ENCODE measurements at regions not wholly inside any gene's neighbourhood (a gene's known extent, or its start where the extent isn't known, plus 50 kb on each side); places are given as distances from the start of the nearest gene placed in this dataset.

- DNase-seq (ENCODE audit: low read depth in 2 of 2), result no peak
Observed at GRCh38 chr5:56550227-56550626, 265.1 kb upstream of the MAP3K1 start.

GRCh38 chr5:56549096-56549886 lies 266.1 kb upstream of the MAP3K1 start:
- DNase-seq (ENCODE audit: low read depth in 2 of 2), result no peak

GRCh38 chr5:56545016-56545415 lies 270.3 kb upstream of the MAP3K1 start:
- no peak for DNase-seq (ENCODE audit: low read depth in 2 of 2)

DNA sequence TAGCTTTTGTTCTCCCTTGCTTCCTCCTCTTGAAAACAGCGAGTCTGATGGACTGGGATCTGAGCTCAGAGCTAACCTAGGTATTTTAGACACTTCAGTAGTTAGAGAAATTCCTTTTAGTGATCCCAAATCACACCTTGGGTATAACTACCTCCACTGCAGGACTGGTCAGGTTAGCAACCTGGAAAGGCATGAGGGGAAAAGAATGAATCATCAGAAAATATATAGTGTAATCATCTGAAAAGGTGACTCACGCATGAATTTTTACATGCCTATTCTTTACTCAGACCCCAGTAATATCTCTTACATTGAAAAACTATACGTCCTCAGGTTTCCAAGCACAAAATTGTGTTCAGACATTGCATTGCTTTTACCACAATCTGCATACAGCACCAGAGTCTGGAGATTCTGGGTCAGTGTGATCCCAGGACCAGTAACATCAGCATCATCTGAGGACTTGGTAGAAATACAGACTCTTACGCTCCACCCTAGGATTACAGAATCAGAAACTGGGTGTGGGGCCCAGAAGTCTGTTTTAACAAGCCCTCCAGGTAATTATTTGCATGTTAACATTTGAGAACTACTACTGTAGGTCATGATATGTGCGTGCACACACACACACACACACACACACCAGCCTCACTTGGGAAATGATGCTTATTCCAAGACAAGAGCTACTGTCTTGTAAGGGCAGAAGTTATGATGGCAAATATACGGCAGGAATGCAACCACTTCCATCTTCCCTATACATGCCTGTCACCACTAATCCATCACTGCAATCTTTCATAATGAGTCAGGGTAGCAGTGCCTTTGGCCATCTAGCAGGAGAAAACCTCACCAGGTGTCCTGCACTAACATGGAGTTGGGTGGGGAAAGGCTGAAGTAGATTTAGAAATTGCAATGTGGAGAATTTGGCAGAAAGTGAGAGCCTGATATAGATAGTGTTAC lies 271.6 kb upstream of the MAP3K1 start:
- DNase-seq (ENCODE audit: low read depth in 2 of 2), result peak; percentile 84 to 89

DNA sequence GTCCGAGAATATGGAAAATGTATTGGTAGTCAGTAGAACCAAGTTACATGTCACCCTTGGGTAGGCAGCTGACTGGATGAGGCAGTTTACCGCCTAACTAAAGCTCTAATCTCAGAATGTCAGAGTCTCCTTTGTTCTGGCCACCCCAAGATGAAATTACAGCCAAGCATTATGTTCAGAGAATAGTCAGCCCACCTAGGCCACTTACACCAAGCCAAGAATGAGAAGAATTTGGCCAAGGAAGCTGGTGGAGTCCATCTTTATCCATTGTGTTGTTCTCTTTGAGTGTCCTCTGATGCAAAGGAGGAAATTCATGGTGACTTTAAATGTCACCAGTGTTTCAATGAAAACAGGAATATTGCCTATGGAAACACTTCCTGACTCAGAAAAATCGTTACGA lies 275.1 kb upstream of the MAP3K1 start:
- no peak for DNase-seq (ENCODE audit: low read depth in 2 of 2)

GRCh38 chr5:56538580-56538979 lies 276.8 kb upstream of the MAP3K1 start:
- no peak for DNase-seq (ENCODE audit: low read depth in 2 of 2)

- DNase-seq (ENCODE audit: low read depth in 2 of 2), result no peak
Observed at GRCh38 chr5:56535347-56535746, 280.0 kb upstream of the MAP3K1 start.

DNA sequence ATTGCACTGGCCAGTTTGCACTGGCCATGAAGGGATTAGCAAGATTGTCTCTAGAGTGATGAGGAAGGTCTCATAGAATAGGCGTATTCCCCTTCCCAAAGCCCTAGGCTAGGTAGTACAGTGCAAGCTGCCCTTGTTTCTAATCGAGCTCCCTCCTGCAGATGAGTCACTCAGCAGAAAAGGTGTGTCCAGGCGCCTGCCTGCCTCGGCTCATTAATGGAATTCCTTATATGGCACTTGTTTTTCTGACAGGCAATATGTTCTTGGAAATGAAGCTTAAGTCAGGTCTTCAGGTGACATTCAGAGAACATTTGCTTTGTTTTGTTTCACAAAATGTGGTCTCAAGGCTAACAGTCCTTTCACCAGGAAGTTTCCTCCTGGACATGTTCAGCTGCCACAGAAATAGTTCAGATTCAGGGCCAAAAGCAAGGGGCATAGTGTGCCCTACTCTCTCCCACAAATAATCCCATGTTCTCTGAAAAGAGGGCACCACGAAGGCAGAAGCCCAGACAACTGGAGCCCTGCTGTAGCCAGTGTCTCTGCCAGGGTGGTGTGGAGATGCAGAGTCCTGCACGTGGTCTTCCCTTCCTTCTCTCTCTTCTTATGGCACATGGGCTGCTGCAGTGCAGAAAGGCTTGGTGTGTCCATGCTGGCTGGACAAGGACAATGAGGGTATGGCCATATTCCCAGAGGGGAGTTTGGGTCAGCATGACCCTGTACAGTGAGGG lies 281.1 kb upstream of the MAP3K1 start:
- no peak for DNase-seq (ENCODE audit: low read depth in 2 of 2)

- no peak for DNase-seq (ENCODE audit: low read depth in 2 of 2)
Observed at GRCh38 chr5:56532466-56532865, 282.9 kb upstream of the MAP3K1 start.

GRCh38 chr5:56530626-56531138 lies 284.7 kb upstream of the MAP3K1 start:
- DNase-seq (ENCODE audit: low read depth in 2 of 2), result no peak

DNA sequence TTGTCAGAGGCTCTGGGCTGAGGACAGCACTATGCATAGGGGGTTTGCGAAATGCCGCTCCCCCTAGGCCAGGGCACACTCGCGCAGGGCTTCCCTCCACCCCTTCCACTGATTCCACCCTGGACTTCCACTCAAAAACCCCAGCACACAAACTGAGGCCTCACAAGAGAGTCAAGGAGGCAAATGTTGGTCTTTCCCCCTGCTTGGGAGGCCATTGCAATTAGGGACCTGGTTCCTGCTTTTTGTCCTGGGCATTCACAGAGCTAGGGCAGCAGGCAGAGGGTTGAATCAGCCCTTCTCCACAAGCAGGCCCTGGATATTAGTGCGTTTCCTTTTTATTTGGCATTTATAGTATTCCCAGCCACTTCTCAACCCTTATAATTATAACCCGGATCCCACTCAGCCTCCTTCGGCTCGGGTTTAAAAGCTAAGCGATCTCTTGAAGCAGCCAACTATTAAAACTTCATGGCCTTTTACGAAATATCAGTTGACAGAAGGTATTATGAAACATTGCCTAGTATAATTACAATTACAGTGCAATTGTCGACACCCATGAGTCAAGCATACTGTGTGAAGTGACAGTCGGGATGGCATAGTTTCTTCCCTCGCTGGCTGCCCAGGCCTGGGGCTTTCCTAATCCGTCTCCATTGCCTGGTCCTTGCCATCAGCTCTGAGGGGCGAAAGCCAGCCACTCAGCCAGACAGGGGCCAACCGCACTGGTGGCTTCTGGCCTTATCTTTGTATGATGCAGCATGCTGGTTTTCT lies 285.5 kb upstream of the MAP3K1 start:
- DNase-seq (ENCODE audit: low read depth in 2 of 2), result no peak

DNA sequence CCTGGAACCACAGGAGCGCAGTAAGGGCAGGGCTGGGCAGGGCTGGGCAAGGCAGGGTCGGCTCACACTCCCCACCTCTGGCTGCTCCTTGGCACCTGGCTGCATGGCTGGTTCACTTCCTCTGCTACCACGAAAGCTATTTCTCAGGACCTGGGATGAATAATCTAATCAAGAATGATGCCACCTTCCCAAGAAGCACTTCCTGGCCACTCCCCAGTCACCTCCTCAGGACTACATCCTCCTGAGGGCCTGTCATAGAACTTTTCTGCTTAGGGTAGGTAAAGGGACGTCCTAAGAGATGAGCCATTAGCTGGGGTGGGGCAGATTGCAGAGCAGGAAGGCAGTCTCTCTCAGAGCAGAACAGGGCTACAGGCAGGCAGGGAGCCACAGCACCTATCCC lies 288.2 kb upstream of the MAP3K1 start:
- DNase-seq (ENCODE audit: low read depth in 2 of 2), result no peak

DNA sequence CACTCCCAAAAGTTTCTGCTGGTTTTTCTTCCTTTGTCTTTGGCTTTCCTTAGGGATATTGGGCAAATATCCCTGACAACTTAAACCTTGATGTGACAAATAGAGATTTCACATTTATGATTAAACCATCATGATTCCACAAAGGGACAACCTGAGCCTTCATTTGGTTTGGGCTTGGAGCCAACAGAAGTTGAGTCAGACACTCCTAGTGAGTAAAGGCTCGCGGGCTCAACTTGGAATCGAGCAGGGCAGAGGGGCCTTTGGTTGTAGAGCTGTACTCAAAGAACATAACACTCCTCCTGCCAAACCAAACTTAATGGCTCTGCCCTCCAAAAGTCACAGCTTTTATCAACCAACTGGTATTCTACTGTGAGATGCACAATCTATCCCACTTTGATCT lies 290.2 kb upstream of the MAP3K1 start:
- DNase-seq (ENCODE audit: low read depth in 2 of 2), result no peak

DNA sequence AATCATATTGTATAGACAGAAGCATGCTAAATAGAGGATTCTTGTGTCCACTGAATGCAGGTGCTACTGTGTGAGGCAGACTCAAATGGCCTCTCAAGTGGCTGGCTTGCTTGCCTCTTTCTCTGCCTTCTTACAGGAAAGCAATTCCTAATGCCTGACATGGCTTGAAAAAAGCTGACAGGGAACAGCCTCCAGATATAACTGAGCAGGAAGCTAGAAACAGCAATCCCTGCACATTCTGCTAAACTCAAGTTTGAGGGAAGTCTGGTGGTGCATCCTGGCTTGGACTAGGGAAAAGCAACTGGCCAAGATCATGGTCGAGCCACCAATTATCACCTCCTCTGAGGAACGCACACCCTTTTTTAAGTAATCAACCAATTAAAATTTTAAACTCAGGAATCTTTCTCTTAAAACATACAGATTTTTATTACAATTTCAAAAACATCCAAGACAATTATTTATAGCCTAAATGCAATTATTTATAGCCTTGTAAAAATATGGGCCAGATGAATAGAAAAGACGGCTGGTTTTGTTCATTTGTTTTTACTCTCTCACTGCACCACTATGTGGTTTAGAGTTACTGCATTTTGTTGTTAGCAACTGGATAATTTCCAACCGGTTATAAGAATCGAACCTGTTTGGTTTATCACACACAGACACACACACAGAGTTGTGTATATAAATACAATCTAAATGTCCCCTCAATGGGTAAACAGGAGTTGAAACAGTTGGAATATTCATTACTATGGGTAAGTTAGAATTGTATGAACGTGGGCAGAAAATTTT lies 290.9 kb upstream of the ANKRD55 start:
- DNase-seq (ENCODE audit: low read depth in 2 of 2), result no peak

- no peak for DNase-seq (ENCODE audit: low read depth in 2 of 2)
Observed at GRCh38 chr5:56522960-56523359, 289.8 kb upstream of the ANKRD55 start.

DNA sequence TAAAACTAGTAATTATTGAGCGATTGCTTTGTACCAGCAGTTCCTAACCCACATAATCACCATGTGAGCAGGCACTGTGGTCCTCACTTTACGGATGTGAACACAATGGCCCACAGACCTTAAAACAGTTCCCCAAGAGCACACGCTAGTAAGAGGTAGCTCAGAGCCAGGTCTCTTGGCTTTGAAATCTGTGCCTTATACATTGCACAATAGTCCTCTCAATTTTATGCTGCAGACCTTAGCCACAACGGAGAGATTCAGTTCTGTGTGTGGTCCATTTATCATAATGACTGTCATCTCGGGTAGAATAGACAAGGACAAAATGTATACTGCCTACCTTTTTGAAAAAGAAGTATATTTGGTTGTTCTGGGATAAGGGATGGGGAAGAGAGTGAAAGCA lies 289.0 kb upstream of the ANKRD55 start:
- no peak for DNase-seq (ENCODE audit: low read depth in 2 of 2)

DNA sequence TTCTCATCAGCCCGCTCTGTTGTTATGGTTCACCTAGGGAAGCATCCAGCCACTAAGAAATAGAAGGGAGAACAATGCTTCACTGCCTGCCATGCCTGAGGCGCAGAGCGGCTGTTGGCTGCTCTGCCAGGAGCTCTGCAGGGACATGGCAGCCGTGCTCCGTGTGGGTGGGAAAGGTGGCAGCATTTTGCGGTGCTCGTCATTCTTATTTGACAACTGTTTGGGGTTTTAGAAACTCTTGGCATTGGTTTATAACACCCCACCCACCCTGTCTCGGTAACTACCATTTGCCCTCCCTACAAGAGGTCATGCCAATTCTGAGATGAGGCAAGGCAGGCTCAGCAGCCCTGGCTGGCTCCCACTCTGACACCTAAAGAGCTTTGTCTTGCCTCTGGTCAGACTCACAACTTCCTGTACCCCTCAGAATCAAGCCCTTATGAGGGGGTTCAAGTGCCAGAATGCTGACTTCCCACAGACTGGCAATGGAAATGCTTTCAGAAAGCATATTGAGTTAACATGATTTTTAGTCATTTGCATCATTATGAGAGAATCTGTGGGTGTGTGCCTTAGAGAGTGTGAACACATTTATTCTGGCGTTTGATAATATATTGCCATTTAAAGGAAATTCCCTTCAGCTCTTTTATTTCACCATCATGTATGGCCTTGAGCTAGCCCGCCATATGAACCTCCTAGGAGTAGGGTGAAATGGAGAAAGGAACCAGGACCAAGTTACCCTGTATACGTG lies 288.0 kb upstream of the ANKRD55 start:
- DNase-seq (ENCODE audit: low read depth in 2 of 2), result no peak

- DNase-seq (ENCODE audit: low read depth in 2 of 2), result no peak
Observed at GRCh38 chr5:56518820-56519219, 285.7 kb upstream of the ANKRD55 start.

- no peak for DNase-seq (ENCODE audit: low read depth in 2 of 2)
Observed at GRCh38 chr5:56517011-56517416, 283.9 kb upstream of the ANKRD55 start.

DNA sequence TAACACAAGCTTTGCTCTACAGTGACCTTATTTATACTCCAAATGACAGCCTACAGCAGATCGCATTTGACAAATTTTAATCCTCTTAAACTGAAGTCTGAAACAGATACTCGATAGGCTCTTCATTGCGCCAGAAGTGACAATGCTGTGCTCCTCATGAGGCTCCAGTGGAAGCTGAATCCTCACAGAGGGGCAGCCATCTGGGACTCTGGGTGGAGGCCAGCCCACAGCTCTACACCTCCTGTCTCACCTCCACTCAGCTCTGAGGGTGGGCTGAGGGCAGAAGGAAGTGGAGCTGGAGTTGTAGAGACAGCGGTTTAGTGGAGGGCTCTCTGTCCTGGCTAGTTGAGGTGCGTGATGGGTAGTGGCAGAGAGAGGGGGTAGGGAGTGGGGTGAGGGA lies 283.3 kb upstream of the ANKRD55 start:
- no peak for DNase-seq (ENCODE audit: low read depth in 2 of 2)
